Activated CD4-positive, alpha-beta T cell treated with anti-CD3 and anti-CD28 coated beads for 48 hours (primary cell): ENCODE measurements at regions not wholly inside any gene's neighbourhood (a gene's known extent, or its start where the extent isn't known, plus 50 kb on each side); places are given as distances from the start of the nearest gene placed in this dataset.

Source experiments
- DNase-seq: peaks from one replicate; pipeline ENCODE4 v3.0.0-alpha.2; 2020

- no peak for DNase-seq
Measured at GRCh38 chr14:84622357-84622756, 907.6 kb upstream of the FLRT2 start.

- DNase-seq = no peak
Measured at GRCh38 chr14:84643446-84643845, 886.5 kb upstream of the FLRT2 start.

GRCh38 chr14:84646786-84647500 lies 883.0 kb upstream of the FLRT2 start:
- no peak for DNase-seq

- no peak for DNase-seq
Measured at GRCh38 chr14:84655014-84655413, 874.9 kb upstream of the FLRT2 start.

- no peak for DNase-seq
Measured at GRCh38 chr14:84657911-84658310, 872.0 kb upstream of the FLRT2 start.

- DNase-seq = no peak
Measured at GRCh38 chr14:84670796-84671195, 859.1 kb upstream of the FLRT2 start.

GRCh38 chr14:84671776-84672175 lies 858.2 kb upstream of the FLRT2 start:
- no peak for DNase-seq

GRCh38 chr14:84674636-84675035 lies 855.3 kb upstream of the FLRT2 start:
- DNase-seq = no peak

GRCh38 chr14:84686550-84686949 lies 843.4 kb upstream of the FLRT2 start:
- DNase-seq = no peak

- no peak for DNase-seq
Measured at GRCh38 chr14:84688297-84689025, 841.5 kb upstream of the FLRT2 start.

GRCh38 chr14:84694161-84694560 lies 835.8 kb upstream of the FLRT2 start:
- DNase-seq = no peak

- DNase-seq = no peak
Measured at GRCh38 chr14:84704601-84705000, 825.3 kb upstream of the FLRT2 start.

- no peak for DNase-seq
Measured at GRCh38 chr14:84707830-84708229, 822.1 kb upstream of the FLRT2 start.

- no peak for DNase-seq
Measured at GRCh38 chr14:84708865-84709264, 821.1 kb upstream of the FLRT2 start.

- no peak for DNase-seq
Measured at GRCh38 chr14:84726471-84726870, 803.5 kb upstream of the FLRT2 start.

GRCh38 chr14:84749191-84749955 lies 780.6 kb upstream of the FLRT2 start:
- DNase-seq = no peak

GRCh38 chr14:84750284-84750683 lies 779.7 kb upstream of the FLRT2 start:
- no peak for DNase-seq

GRCh38 chr14:84750763-84751554 lies 779.0 kb upstream of the FLRT2 start:
- DNase-seq = no peak

GRCh38 chr14:84751745-84752144 lies 778.2 kb upstream of the FLRT2 start:
- no peak for DNase-seq

GRCh38 chr14:84760489-84761126 lies 769.3 kb upstream of the FLRT2 start:
- no peak for DNase-seq

GRCh38 chr14:84767434-84767833 lies 762.5 kb upstream of the FLRT2 start:
- DNase-seq = no peak

- no peak for DNase-seq
Measured at GRCh38 chr14:84770030-84770429, 759.9 kb upstream of the FLRT2 start.
